HG02610 (cell line): ENCODE measurements at regions not wholly inside any gene's neighbourhood (a gene's known extent, or its start where the extent isn't known, plus 50 kb on each side); places are given as distances from the start of the nearest gene placed in this dataset.
"Not testable (repeated sequence)": the region's sequence is repeated elsewhere in the genome, so short reads cannot be mapped to it uniquely, and the experiment has no call there.

Experiments
- ATAC-seq: cut with Tn5 transposase; IDR thresholded peaks from one replicate; pipeline ENCODE4 v1.9.1; 2021; ENCODE audit warnings: mild to moderate bottlenecking, moderate library complexity; ENCODE audit not compliant: unreplicated experiment

DNA sequence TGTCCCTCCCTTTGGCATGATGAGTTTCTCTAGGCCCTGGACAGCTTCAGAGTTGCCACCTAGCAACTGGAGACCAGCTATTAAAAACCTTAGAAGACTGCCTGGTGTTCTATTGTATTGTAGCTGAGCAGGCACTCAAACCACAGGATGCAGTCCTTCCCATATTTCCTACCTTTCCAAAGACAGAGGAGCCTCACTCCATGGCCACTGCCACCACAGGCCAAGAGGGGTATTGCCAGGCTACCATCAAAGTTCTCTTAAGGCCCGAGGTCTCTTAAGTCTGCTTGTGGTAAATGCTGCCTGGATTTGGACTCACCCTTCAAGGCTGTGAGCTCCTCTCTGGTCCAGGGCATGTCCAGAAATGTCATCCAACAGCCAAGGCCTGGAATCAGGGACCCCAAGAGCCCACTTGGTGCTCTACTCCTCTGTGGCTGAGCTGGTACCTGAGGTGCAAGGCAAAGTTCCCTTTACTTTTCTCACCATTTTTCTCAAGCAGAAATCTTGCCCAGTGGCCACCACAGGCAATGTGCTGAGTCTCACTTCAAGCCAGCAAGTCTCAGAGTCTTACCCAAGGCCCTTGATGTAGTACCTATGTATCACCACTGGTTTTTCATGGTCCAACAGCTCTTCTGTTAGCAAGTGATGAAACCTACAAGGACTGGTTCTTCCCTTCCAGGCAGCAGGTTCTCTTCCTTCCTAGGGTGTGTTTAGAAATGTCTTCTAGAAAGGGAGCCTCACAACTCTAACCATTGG is 269.4 kb downstream of the AMY1C start:
- ATAC-seq = no peak

GRCh38 chr1:104019675-104020049 is 270.0 kb downstream of the AMY1C start:
- no peak for ATAC-seq

GRCh38 chr1:104028416-104029035 is 278.8 kb downstream of the AMY1C start:
- ATAC-seq = peak; percentile 50

DNA sequence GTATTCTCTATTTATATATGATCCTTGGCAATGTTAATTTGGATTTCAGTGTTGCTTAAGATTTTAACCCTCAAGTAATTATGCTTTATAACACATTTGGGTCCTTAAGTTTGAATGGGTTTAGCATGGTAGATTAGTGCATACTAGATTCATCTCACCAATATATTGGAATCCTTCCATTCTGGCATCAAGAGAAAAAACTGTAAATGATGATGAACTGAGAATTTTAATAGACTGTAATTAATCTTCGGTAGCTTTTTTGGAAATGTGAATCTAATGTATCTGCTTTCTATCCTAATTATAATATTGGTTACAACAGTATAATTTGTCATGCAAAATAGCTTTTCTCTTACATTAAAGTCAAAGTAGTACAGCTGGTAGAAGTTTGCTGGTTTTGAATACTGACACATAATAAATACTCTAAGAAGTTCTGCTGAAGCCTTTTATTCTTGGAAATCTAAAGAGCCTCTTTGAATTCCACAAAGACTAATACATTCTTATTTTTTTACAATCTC is 279.8 kb downstream of the AMY1C start:
- ATAC-seq = no peak

DNA sequence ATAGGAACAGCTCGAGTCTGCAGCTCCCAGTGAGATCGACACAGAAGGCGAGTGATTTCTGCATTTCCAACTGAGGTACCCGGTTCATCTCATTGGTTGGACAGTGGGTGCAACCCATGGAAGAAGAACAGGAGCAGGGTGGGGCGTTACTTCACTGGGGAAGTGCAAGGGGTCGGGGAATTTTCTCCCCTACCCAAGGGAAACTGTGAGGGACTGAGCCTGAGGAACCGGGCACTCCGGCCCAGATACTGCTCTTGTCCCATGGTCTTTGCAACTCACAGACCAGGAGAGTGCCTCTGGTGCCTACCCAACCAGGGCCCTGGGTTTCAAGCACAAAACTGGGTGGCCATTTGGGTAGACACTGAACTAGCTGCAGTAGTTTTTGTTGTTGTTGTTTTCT is 307.1 kb downstream of the AMY1C start:
- no peak for ATAC-seq

- not testable (repeated sequence) for ATAC-seq
Observed at GRCh38 chr1:104057219-104057898, 307.7 kb downstream of the AMY1C start.

- ATAC-seq = not testable (repeated sequence)
Observed at GRCh38 chr1:104061637-104062036, 311.9 kb downstream of the AMY1C start.

DNA sequence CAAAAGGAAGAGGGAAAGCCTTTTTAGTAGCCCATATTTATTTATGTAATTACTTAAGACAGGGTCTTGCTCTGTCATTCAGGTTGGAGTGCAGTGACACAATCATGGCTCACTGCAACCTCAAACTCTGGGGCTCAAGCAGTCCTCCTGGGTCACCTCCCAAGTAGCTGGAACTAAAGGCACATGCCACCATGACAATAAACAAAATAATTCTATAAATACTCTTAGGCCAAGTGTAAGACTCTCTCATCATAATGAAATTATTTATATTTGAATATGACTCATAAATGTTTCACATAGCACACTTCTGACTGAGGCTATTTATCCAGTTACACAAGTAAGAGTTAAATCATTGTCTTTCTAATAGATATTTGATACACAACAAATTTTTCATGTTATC is 314.7 kb downstream of the AMY1C start:
- ATAC-seq = no peak

DNA sequence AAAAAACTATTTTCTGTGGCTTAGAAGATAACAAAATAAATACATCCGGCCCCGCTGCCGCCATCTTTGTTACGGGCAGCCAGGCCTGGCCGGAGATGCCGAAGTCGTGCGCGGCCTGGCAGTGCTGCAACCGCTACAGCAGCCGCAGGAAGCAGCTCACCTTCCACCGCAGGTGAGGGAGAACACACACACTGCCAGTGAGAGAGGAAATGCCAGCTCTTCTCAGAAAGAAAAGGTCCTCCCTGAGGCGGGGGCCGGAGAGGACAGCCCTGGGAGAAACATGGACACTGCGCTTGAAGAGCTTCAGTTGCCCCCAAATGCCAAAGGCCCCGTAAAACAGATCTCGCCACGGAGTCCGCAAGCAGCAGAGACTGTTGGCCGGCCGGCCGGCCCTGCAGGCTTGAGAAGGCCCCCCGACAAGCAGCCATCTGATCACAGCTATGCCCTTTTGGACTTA is 323.2 kb downstream of the AMY1C start:
- ATAC-seq = no peak

GRCh38 chr1:104073463-104073902 is 323.8 kb downstream of the AMY1C start:
- no peak for ATAC-seq

GRCh38 chr1:104082221-104082620 is 332.5 kb downstream of the AMY1C start:
- peak; percentile 86 for ATAC-seq

DNA sequence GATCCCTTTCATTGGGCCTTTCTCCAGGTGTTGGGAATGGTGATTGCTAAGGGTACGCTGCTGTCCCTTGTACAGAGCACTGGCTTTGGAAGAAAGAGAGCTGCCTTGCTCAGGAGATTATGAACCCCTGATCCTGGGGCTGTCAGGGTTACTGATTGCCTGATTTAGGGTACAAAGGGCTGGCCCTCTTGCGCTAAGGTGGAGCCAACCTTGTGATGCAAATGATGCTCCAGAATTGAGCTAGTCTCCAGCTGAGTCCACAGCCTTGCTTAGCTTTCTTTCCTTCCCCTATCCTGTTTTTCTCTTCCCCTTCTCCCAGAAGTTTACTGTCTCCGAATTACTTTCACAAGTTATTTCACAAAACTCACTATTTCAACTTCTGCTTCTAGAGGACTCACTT is 334.7 kb downstream of the AMY1C start:
- no peak for ATAC-seq

DNA sequence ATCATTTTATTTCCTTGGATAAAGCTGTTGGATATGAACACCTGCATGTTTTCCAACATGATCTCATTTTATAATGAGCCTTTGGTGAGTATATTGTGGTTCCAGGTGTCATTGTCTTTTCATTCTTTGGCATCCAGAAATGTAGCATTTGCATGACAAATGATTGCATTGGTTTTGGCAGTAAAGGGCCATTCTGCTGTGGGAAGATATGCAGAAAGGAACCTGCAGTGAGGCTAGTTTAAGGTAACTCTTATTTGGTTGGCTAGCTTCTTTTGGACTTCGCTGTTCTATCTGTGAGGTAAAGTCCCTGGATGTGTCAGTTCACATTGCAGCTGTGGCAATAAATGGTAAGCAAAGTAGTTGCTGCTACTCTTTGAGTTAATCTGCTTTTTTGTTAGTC is 343.0 kb downstream of the AMY1C start:
- ATAC-seq = no peak

DNA sequence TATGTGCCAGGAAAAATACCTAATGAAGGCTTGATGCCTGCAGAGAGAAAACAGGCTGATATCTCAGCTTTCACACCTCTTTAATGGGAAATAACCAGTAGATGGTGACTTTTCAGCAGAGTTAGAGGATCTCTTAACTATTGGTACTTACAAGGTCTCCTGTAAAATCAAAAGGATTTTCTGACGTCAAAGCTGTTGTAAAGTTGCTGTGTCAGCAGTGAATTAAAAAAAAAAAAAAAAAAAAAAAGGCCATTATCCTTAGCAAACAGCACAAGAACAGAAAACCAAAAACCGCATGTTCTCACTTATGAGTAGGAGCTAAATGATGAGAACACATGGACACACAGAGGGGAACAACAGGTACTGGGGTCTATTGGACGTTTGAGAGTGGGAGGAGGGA is 349.1 kb downstream of the AMY1C start:
- no peak for ATAC-seq

DNA sequence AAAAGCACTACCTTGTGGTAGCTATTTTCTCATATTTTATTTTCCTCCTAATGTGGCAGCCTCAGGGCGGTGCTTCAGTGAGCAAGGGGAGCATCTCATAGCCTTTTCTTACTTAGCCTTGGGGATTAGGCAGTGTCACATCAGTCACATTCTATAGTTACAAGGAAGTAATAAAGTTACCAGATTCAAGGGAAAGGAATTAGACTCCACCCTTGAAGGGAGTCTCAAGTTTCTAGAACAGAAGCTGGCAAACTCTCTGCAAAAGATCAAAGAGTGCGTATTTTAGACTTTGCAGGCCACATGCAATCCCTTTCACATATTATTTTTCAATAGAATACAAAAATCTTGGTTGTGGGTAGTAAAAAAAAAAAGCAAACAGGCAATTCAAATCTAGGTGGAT is 350.4 kb downstream of the AMY1C start:
- no peak for ATAC-seq

- ATAC-seq = no peak
Observed at GRCh38 chr1:104105465-104105864, 355.8 kb downstream of the AMY1C start.

- ATAC-seq = no peak
Observed at GRCh38 chr1:104120525-104120924, 370.8 kb downstream of the AMY1C start.

GRCh38 chr1:104121271-104121670 is 371.6 kb downstream of the AMY1C start:
- no peak for ATAC-seq

DNA sequence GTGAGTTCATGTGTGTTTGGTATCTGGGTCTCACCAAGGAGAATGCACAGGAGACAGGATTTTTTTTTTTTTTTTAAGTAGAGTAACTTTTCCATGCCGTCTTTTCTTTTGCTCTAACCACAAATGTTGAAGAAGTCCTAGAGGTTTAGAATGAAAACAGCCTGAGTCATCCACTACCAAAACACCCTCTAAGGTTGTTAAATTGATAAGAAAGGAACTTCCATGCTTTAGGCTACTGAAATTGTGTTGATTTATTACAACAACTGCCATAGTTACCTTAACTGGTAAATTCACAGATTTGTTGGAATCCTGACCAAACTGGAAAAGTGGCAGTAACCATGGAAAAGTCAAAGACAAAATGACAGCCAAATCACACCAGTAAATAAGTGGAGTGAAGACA is 375.6 kb downstream of the AMY1C start:
- no peak for ATAC-seq

GRCh38 chr1:104125970-104126369 is 376.3 kb downstream of the AMY1C start:
- ATAC-seq = no peak

- no peak for ATAC-seq
Observed at GRCh38 chr1:104132382-104132973, 382.8 kb downstream of the AMY1C start.
